Neural progenitor cell (in vitro differentiated cells): ENCODE measurements at regions not wholly inside any gene's neighbourhood (a gene's known extent, or its start where the extent isn't known, plus 50 kb on each side); places are given as distances from the start of the nearest gene placed in this dataset.

Experiments
- DNase-seq: peaks from one replicate; pipeline ENCODE4 v3.0.0-alpha.2; 2016; ENCODE audit warnings: low spot score
- H2AFZ ChIP-seq: fragments of 200-600 bp; sonication (generic); replicated peaks from 2 replicates; pipeline ENCODE4 v1.6.1; 2016; ENCODE audit warnings: antibody characterized with exemption
- H3F3A ChIP-seq: fragments of 200-600 bp; sonication (generic); 2 replicates; pipeline ENCODE4 v1.6.1; 2016; ENCODE audit warnings: antibody characterized with exemption, low read depth
- H3K27ac ChIP-seq: fragments of 200-600 bp; sonication (generic); 2 replicates; pipeline ENCODE4 v1.5.1; 2016; ENCODE audit warnings: mild to moderate bottlenecking
- H3K27me3 ChIP-seq: fragments of 200-600 bp; sonication (generic); 2 replicates; pipeline ENCODE4 v1.6.1; 2016; ENCODE audit warnings: mild to moderate bottlenecking, moderate library complexity
- H3K36me3 ChIP-seq: fragments of 200-600 bp; sonication (generic); 2 replicates; pipeline ENCODE4 v1.5.1; 2016
- H3K4me1 ChIP-seq: fragments of 200-600 bp; sonication (generic); 2 replicates; pipeline ENCODE4 v1.6.1; 2016; ENCODE audit warnings: mixed run types
- H3K4me2 ChIP-seq: fragments of 200-600 bp; sonication (generic); 2 replicates; pipeline ENCODE4 v1.6.1; 2016
- H3K4me3 ChIP-seq: fragments of 200-600 bp; sonication (generic); 2 replicates; pipeline ENCODE4 v1.5.1; 2016
- H3K79me2 ChIP-seq: fragments of 200-600 bp; sonication (generic); 2 replicates; pipeline ENCODE4 v1.6.1; 2016; ENCODE audit warnings: low read depth
- H3K9ac ChIP-seq: fragments of 200-600 bp; sonication (generic); 2 replicates; pipeline ENCODE4 v1.6.1; 2016
- H3K9me3 ChIP-seq: fragments of 200-600 bp; sonication (generic); 2 replicates; pipeline ENCODE4 v1.5.1; 2016; ENCODE audit warnings: low read depth
- H4K20me1 ChIP-seq: fragments of 200-600 bp; sonication (generic); 2 replicates; pipeline ENCODE4 v1.6.1; 2016; ENCODE audit warnings: low read depth
- H3K27ac Mint-ChIP-seq: 3 replicates; pipeline ENCODE4 v1.8.0; 2021; ENCODE audit warnings: mixed read lengths
- H3K27me3 Mint-ChIP-seq: 2 replicates; pipeline ENCODE4 v1.8.0; 2022; ENCODE audit warnings: low read depth, mild to moderate bottlenecking, inconsistent platforms, moderate library complexity, mixed read lengths; ENCODE audit not compliant: insufficient read depth
- H3K36me3 Mint-ChIP-seq: 3 replicates; pipeline ENCODE4 v1.8.0; 2021; ENCODE audit warnings: mixed read lengths
- H3K4me1 Mint-ChIP-seq: 3 replicates; pipeline ENCODE4 v1.8.0; 2021; ENCODE audit warnings: mixed read lengths
- H3K4me3 Mint-ChIP-seq: 3 replicates; pipeline ENCODE4 v1.8.0; 2021; ENCODE audit warnings: mild to moderate bottlenecking, moderate library complexity, mixed read lengths
- H3K9me3 Mint-ChIP-seq: 3 replicates; pipeline ENCODE4 v1.8.0; 2020; ENCODE audit warnings: mixed read lengths
- CTCF ChIP-seq: fragments of 200-600 bp; sonication (generic); IDR thresholded peaks from 2 replicates; pipeline ENCODE4 v1.5.1; 2017; ENCODE audit warnings: antibody characterized with exemption, mild to moderate bottlenecking
- EZH2 ChIP-seq: fragments of 200-600 bp; sonication (generic); IDR thresholded peaks from 2 replicates; pipeline ENCODE4 v1.6.1; 2017; ENCODE audit warnings: antibody characterized with exemption, mild to moderate bottlenecking, moderate library complexity
- EZH2phosphoT487 ChIP-seq: fragments of 200-600 bp; sonication (generic); IDR thresholded peaks from 2 replicates; pipeline ENCODE4 v1.6.1; 2017; ENCODE audit warnings: antibody characterized with exemption

DNA sequence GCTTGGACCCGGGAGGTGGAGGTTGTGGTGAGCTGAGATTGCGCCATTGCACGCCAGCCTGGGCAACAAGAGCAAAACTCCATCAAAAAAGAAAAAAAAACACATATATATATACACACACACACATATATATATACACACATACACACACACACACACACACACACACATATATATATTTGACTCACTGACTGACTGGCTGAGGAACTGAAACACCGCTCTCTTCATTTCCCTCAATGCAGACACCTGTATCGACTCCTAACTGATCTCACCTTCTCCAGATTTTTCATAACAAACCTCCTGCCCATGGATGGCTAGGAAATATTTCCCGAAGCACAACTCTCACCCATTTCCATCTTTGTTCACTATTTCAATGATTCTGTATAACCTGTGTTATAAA, 140.7 kb upstream of the ANO3 start:
- Mint-ChIP-seq H3K27me3 (no peaks in the 10 kb centered on the region), H3K9me3 (no peaks in the 10 kb centered on the region), H3K4me3 (no peak overlapping the region), H3K4me1 (no peaks in the 10 kb centered on the region), H3K27ac (no peak overlapping the region), H3K36me3 (no peaks in the 10 kb centered on the region)
- H3F3A ChIP-seq: no peaks in the 10 kb centered on the region
- H3K27me3 ChIP-seq: no peaks in the 10 kb centered on the region
- no peaks in the 10 kb centered on the region for H3K36me3 ChIP-seq
- H3K9ac ChIP-seq: no peak overlapping the region
- H3K9me3 ChIP-seq: no peaks in the 10 kb centered on the region
- H4K20me1 ChIP-seq: no peaks in the 10 kb centered on the region
- H3K27ac ChIP-seq: no peak overlapping the region
- H3K79me2 ChIP-seq: no peaks in the 10 kb centered on the region
- H3K4me1 ChIP-seq: no peaks in the 10 kb centered on the region
- no peak overlapping the region for H3K4me3 ChIP-seq
- H2AFZ ChIP-seq: no peak overlapping the region
- no peak overlapping the region for H3K4me2 ChIP-seq
- DNase-seq: no peak
- no peak for TF ChIP-seq EZH2phosphoT487
- no peak for TF ChIP-seq EZH2
- no peak for TF ChIP-seq CTCF

- H3K27me3 ChIP-seq: no peaks in the 10 kb centered on the region
- H3K4me3 Mint-ChIP-seq: no peak overlapping the region
- no peaks in the 10 kb centered on the region for H3K36me3 Mint-ChIP-seq
- DNase-seq: no peak
- no peaks in the 10 kb centered on the region for H3F3A ChIP-seq
- no peaks in the 10 kb centered on the region for H3K9me3 ChIP-seq
- H3K27ac Mint-ChIP-seq: no peak overlapping the region
- no peak overlapping the region for H3K9ac ChIP-seq
- no peaks in the 10 kb centered on the region for H4K20me1 ChIP-seq
- no peak overlapping the region for H3K4me2 ChIP-seq
- H3K79me2 ChIP-seq: no peaks in the 10 kb centered on the region
- H2AFZ ChIP-seq: no peak overlapping the region
- H3K4me3 ChIP-seq: no peak overlapping the region
- no peaks in the 10 kb centered on the region for H3K27me3 Mint-ChIP-seq
- no peaks in the 10 kb centered on the region for H3K36me3 ChIP-seq
- no peaks in the 10 kb centered on the region for H3K4me1 ChIP-seq
- no peak for TF ChIP-seq EZH2
- no peak for TF ChIP-seq EZH2phosphoT487
- TF ChIP-seq CTCF: no peak
- H3K4me1 Mint-ChIP-seq: no peaks in the 10 kb centered on the region
- H3K9me3 Mint-ChIP-seq: no peaks in the 10 kb centered on the region
- H3K27ac ChIP-seq: no peak overlapping the region
These were observed 138.1 kb upstream of the ANO3 start for GRCh38 chr11:26193694-26194365.

- Mint-ChIP-seq H3K4me3 (no peak overlapping the region), H3K27ac (no peak overlapping the region), H3K4me1 (no peaks in the 10 kb centered on the region), H3K27me3 (no peaks in the 10 kb centered on the region), H3K36me3 (no peaks in the 10 kb centered on the region), H3K9me3 (no peaks in the 10 kb centered on the region)
- TF ChIP-seq CTCF (no peak), EZH2phosphoT487 (no peak), EZH2 (no peak)
- no peaks in the 10 kb centered on the region for H3K27me3 ChIP-seq
- H3K9ac ChIP-seq: no peak overlapping the region
- H2AFZ ChIP-seq: no peak overlapping the region
- H3K4me2 ChIP-seq: no peak overlapping the region
- DNase-seq: no peak
- no peaks in the 10 kb centered on the region for H3K79me2 ChIP-seq
- no peaks in the 10 kb centered on the region for H4K20me1 ChIP-seq
- H3K9me3 ChIP-seq: no peaks in the 10 kb centered on the region
- no peak overlapping the region for H3K4me3 ChIP-seq
- H3K27ac ChIP-seq: no peak overlapping the region
- no peaks in the 10 kb centered on the region for H3K4me1 ChIP-seq
- H3F3A ChIP-seq: no peaks in the 10 kb centered on the region
- no peaks in the 10 kb centered on the region for H3K36me3 ChIP-seq
These were observed 137.0 kb upstream of the ANO3 start for GRCh38 chr11:26194881-26195280.
